ENCODE measurements at regions not wholly inside any gene's neighbourhood (a gene's known extent, or its start where the extent isn't known, plus 50 kb on each side); places are given as distances from the start of the nearest gene placed in this dataset.
"Not testable (repeated sequence)": the region's sequence is repeated elsewhere in the genome, so short reads cannot be mapped to it uniquely, and the experiment has no call there.

- TF ChIP-seq ESRRA (IDR thresholded peaks at IDR 0.05; ENCODE audit: borderline replicate concordance, low read length): no peak
- TF ChIP-seq SMC3 (IDR thresholded peaks at IDR 0.05): no peak
These were observed 141.5 kb downstream of the PPP4R3C start (continued) for GRCh38 chrX:27321632-27322031.

- TF ChIP-seq CBX8 (IDR thresholded peaks at IDR 0.05) (no peak), GATA3 (IDR thresholded peaks at IDR 0.05; ENCODE audit: borderline replicate concordance) (no peak), PHF8 (IDR thresholded peaks at IDR 0.05; ENCODE audit: borderline replicate concordance, low read depth) (no peak), SREBF2 (IDR thresholded peaks at IDR 0.05) (no peak)
- CTCF ChIA-PET: no interaction called here
- Histone ChIP-seq H3K4me2 (no peak overlapping the region), H3K4me1 (no peaks in the 10 kb centered on the region), H3K9me3 (no peaks in the 10 kb centered on the region), H3K27ac (no peak overlapping the region), H3K4me3 (no peak overlapping the region)
- DNase-seq (ENCODE audit: low read depth in 1 of 2, low spot score in 1 of 2): no peak
- no peak for ATAC-seq
- FAIRE-seq: no peak
- POLR2A ChIA-PET: no interaction called here
These were observed 153.7 kb downstream of the PPP4R3C start for GRCh38 chrX:27309406-27309805.

- H3K4me3 ChIP-seq: no peak overlapping the region
- ChIA-PET POLR2A (no interaction called here), CTCF (no interaction called here)
- H3K4me2 ChIP-seq: no peak overlapping the region
- H3K9me3 ChIP-seq: no peaks in the 10 kb centered on the region
- 0% methylated on average over 1 of the region's 1 CpG for WGBS (ENCODE audit: missing lambda C conversion rate)
- no peak for DNase-seq (ENCODE audit: low read depth in 1 of 2, low spot score in 1 of 2)
- no peak for FAIRE-seq
- no peaks in the 10 kb centered on the region for H3K4me1 ChIP-seq
- H3K27ac ChIP-seq: no peak overlapping the region
- TF ChIP-seq MAZ (IDR thresholded peaks at IDR 0.05; ENCODE audit: borderline replicate concordance, low read depth, low read length) (no peak), CBX8 (IDR thresholded peaks at IDR 0.05) (no peak), CHD2 (IDR thresholded peaks at IDR 0.05; ENCODE audit: low read length, partially characterized antibody) (no peak), BHLHE40 (IDR thresholded peaks at IDR 0.05; ENCODE audit: low read depth, low read length) (no peak), EP300 (IDR thresholded peaks at IDR 0.05) (no peak), SMC3 (IDR thresholded peaks at IDR 0.05) (no peak), ESRRA (IDR thresholded peaks at IDR 0.05; ENCODE audit: borderline replicate concordance, low read length) (no peak)
- TF ChIP-seq, protein P1, sequence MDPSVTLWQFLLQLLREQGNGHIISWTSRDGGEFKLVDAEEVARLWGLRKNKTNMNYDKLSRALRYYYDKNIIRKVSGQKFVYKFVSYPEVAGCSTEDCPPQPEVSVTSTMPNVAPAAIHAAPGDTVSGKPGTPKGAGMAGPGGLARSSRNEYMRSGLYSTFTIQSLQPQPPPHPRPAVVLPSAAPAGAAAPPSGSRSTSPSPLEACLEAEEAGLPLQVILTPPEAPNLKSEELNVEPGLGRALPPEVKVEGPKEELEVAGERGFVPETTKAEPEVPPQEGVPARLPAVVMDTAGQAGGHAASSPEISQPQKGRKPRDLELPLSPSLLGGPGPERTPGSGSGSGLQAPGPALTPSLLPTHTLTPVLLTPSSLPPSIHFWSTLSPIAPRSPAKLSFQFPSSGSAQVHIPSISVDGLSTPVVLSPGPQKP (IDR thresholded peaks at IDR 0.05; ENCODE audit: low read depth, low read length): no peak
- ATAC-seq: no peak
These were observed 155.6 kb downstream of the PPP4R3C start for GRCh38 chrX:27307546-27307945.

GRCh38 chrX:27292552-27292951 is 170.6 kb downstream of the PPP4R3C start:
- CTCF ChIA-PET; FAIRE-seq; H3K27ac ChIP-seq; POLR2A ChIA-PET; H3K4me3 ChIP-seq; H3K9me3 ChIP-seq; ATAC-seq; H3K4me2 ChIP-seq; DNase-seq (ENCODE audit: low read depth in 1 of 2, low spot score in 1 of 2); H3K4me1 ChIP-seq: not testable (repeated sequence)
- WGBS (ENCODE audit: missing lambda C conversion rate): 5% methylated on average over 6 of the region's 6 CpGs

- no peaks in the 10 kb centered on the region for H3K4me1 ChIP-seq
- no peaks in the 10 kb centered on the region for H3K9me3 ChIP-seq
- no peak for TF ChIP-seq CBX8 (IDR thresholded peaks at IDR 0.05)
- TF ChIP-seq HOXB13 (CRISPR knock-in tag; IDR thresholded peaks at IDR 0.05; ENCODE audit: low read depth): no peak
- TF ChIP-seq ZSCAN20 (CRISPR knock-in tag; IDR thresholded peaks at IDR 0.05): no peak
- ChIA-PET CTCF (no interaction called here), POLR2A (no interaction called here)
- ATAC-seq: no peak
- 10% methylated on average over 5 of the region's 5 CpGs for WGBS (ENCODE audit: missing lambda C conversion rate)
- no peak overlapping the region for H3K27ac ChIP-seq
- no peak for DNase-seq (ENCODE audit: low read depth in 1 of 2, low spot score in 1 of 2)
- no peak overlapping the region for H3K4me3 ChIP-seq
- FAIRE-seq: peak; percentile 56
- no peak overlapping the region for H3K4me2 ChIP-seq
These were observed 186.4 kb downstream of the PPP4R3C start for GRCh38 chrX:27276751-27277150.

DNA sequence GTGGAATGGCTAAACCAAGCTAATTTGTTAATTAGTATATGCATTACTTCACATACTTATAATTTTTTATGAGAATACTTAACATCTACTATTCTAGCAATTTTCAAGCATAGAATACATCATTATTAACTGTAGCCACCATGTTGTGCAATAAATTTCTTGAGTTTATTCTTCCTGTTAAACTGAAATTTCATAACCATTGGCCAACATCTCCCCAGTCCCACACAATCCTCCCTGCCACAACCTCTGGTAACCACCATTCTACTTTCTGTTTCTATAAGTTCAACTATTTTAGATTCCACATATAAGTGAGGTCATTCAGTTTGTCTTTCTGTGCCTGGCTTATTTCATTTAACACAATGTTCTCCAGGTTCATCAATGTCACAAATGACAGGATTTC is 208.5 kb downstream of the PPP4R3C start:
- ATAC-seq: no peak
- FAIRE-seq: no peak
- H3K9me3 ChIP-seq: no peaks in the 10 kb centered on the region
- H3K4me2 ChIP-seq: no peak overlapping the region
- no peak overlapping the region for H3K27ac ChIP-seq
- CTCF ChIA-PET: no interaction called here
- TF ChIP-seq ZC3H11A (IDR thresholded peaks at IDR 0.05): no peak
- TF ChIP-seq RFX5 (IDR thresholded peaks at IDR 0.05): no peak
- TF ChIP-seq BCL3 (IDR thresholded peaks at IDR 0.05): no peak
- no peak for TF ChIP-seq MYC (IDR thresholded peaks at IDR 0.05; ENCODE audit: borderline replicate concordance, low read length)
- TF ChIP-seq, protein P1 (IDR thresholded peaks at IDR 0.05; ENCODE audit: low read depth, low read length): no peak
- no peak for TF ChIP-seq ATOH8 (CRISPR knock-in tag; IDR thresholded peaks at IDR 0.05; ENCODE audit: low read depth)
- TF ChIP-seq CBX8 (IDR thresholded peaks at IDR 0.05): no peak
- DNase-seq (ENCODE audit: low read depth in 1 of 2, low spot score in 1 of 2): no peak
- POLR2A ChIA-PET: no interaction called here
- H3K4me1 ChIP-seq: no peaks in the 10 kb centered on the region
- H3K4me3 ChIP-seq: no peak overlapping the region

Measured in A549 (cell line).